SK-N-SH (cell line): ENCODE measurements at regions not wholly inside any gene's neighbourhood (a gene's known extent, or its start where the extent isn't known, plus 50 kb on each side); places are given as distances from the start of the nearest gene placed in this dataset.
"Not testable (repeated sequence)": the region's sequence is repeated elsewhere in the genome, so short reads cannot be mapped to it uniquely, and the experiment has no call there.

Experiments used
- CTCF ChIA-PET: fragments of 300-600, 350-600 bp; formaldehyde crosslinking; extraction: SDS; loops from one replicate; lab custom pipeline; 2021; lab: Yijun Ruan, JAX
- POLR2A ChIA-PET: fragments of 350-600 bp; sonication (Branson Sonifier 250); formaldehyde crosslinking; extraction: SDS; loops from one replicate; lab custom pipeline; 2020; ENCODE audit warnings: antibody characterized with exemption, inconsistent platforms; lab: Yijun Ruan, JAX
- DNase-seq: peaks from one replicate; pipeline ENCODE4 v3.0.0; 2012
- H2AFZ ChIP-seq: fragments of 200-600 bp; sonication (generic); 2 replicates; pipeline ENCODE4 v1.8.1; 2016; ENCODE audit warnings: antibody characterized with exemption, mild to moderate bottlenecking, low read depth
- H3F3A ChIP-seq: fragments of 200-600 bp; sonication (generic); replicated peaks from 2 replicates; pipeline ENCODE3; 2016; ENCODE audit warnings: antibody characterized with exemption, mild to moderate bottlenecking; ENCODE audit not compliant: insufficient read depth
- H3K27ac ChIP-seq, 2 experiments: fragments of 200-500 bp in 1 of 2; fragments of 200-600 bp in 1 of 2; sonication (Bioruptor generic) in 1 of 2; sonication (generic), shearing (Covaris generic) in 1 of 2; 2 replicates each; pipeline versions ENCODE4 v1.5.1 to v1.6.1; 2014 to 2016; ENCODE audit warnings: low read depth in 2 of 2, inconsistent platforms in 1 of 2, low read length in 1 of 2, mild to moderate bottlenecking in 1 of 2, mixed read lengths in 1 of 2
- H3K27me3 ChIP-seq: fragments of 200-600 bp; sonication (generic), shearing (Covaris generic); 2 replicates; pipeline ENCODE4 v1.6.1; 2016; ENCODE audit warnings: mixed run types; ENCODE audit not compliant: insufficient read depth
- H3K36me3 ChIP-seq, 2 experiments: fragments of 200-500 bp in 1 of 2; fragments of 200-600 bp in 1 of 2; sonication (Bioruptor generic) in 1 of 2; sonication (generic) in 1 of 2; replicated peaks in 1 of 2; 2 replicates each; pipeline versions ENCODE3 to v1.5.1; 2014 to 2016; ENCODE audit warnings: low read length in 1 of 2, mild to moderate bottlenecking in 1 of 2; ENCODE audit not compliant: insufficient read depth in 2 of 2, control insufficient read depth in 1 of 2
- H3K4me1 ChIP-seq, 2 experiments: fragments of 200-500 bp in 1 of 2; fragments of 200-600 bp in 1 of 2; sonication (Bioruptor generic) in 1 of 2; sonication (generic), shearing (Covaris generic) in 1 of 2; 2 replicates each; pipeline versions ENCODE4 v1.5.1 to v1.6.1; 2014 to 2016; ENCODE audit warnings: low read depth in 1 of 2, low read length in 1 of 2, mixed run types in 1 of 2; ENCODE audit not compliant: insufficient read depth in 2 of 2, control insufficient read depth in 1 of 2
- H3K4me2 ChIP-seq: fragments of 200-600 bp; sonication (generic), shearing (Covaris generic); 2 replicates; pipeline ENCODE4 v1.6.1; 2017; ENCODE audit warnings: mixed run types
- H3K4me3 ChIP-seq, 2 experiments: fragments of 200-500 bp in 1 of 2; fragments of 200-600 bp in 1 of 2; sonication (Bioruptor generic) in 1 of 2; sonication (generic), shearing (Covaris generic) in 1 of 2; 2 replicates each; pipeline versions ENCODE4 v1.5.1 to v1.8.1; 2014 to 2016; ENCODE audit warnings: low read depth in 2 of 2, inconsistent platforms in 1 of 2, low read length in 1 of 2, mild to moderate bottlenecking in 1 of 2, mixed read lengths in 1 of 2, moderate library complexity in 1 of 2
- H3K79me2 ChIP-seq: fragments of 200-600 bp; sonication (generic); 2 replicates; pipeline ENCODE4 v1.8.1; 2017; ENCODE audit warnings: mild to moderate bottlenecking; ENCODE audit not compliant: insufficient read depth
- H3K9ac ChIP-seq: fragments of 200-600 bp; sonication (generic); 2 replicates; pipeline ENCODE4 v1.6.1; 2017; ENCODE audit warnings: mixed run types
- H3K9me2 ChIP-seq: fragments of 200-600 bp; sonication (generic); 2 replicates; pipeline ENCODE4 v1.6.1; 2017; ENCODE audit warnings: mixed run types
- H3K9me3 ChIP-seq: fragments of 200-600 bp; sonication (generic); 2 replicates; pipeline ENCODE4 v1.6.1; 2017; ENCODE audit warnings: mixed run types, mild to moderate bottlenecking, moderate library complexity
- H4K20me1 ChIP-seq: fragments of 200-600 bp; sonication (generic); 2 replicates; pipeline ENCODE4 v1.6.1; 2017; ENCODE audit warnings: mild to moderate bottlenecking, mixed run types; ENCODE audit not compliant: insufficient read depth
- FOXM1 ChIP-seq: IDR thresholded peaks from 2 replicates; pipeline ENCODE4 v1.4.0; 2012; ENCODE audit warnings: low read depth, mild to moderate bottlenecking
- JUND ChIP-seq: IDR thresholded peaks from 2 replicates; pipeline ENCODE4 v1.4.0; 2012
- MEF2A ChIP-seq: IDR thresholded peaks from 2 replicates; pipeline ENCODE4 v1.4.0; 2012; ENCODE audit warnings: low read depth, borderline replicate concordance
- POLR2AphosphoS5 ChIP-seq: IDR thresholded peaks from 2 replicates; pipeline ENCODE4 v1.6.1; 2012; ENCODE audit warnings: low read depth, low read length
- RCOR1 ChIP-seq: fragments of 150-350 bp; IDR thresholded peaks from 2 replicates; pipeline ENCODE4 v1.6.1; 2017; ENCODE audit warnings: antibody characterized with exemption, low read length
- RXRA ChIP-seq: IDR thresholded peaks from 2 replicates; pipeline ENCODE4 v1.4.0; 2012; ENCODE audit warnings: low read depth, mild to moderate bottlenecking, borderline replicate concordance
- SIN3A ChIP-seq: IDR thresholded peaks from 2 replicates; pipeline ENCODE4 v1.6.1; 2012; ENCODE audit warnings: low read depth, mild to moderate bottlenecking, low read length, moderate library complexity, borderline replicate concordance
- TAF1 ChIP-seq: IDR thresholded peaks from 2 replicates; pipeline ENCODE4 v1.6.1; 2012; ENCODE audit warnings: low read depth, mild to moderate bottlenecking, low read length, moderate library complexity, borderline replicate concordance
- YY1 ChIP-seq: IDR thresholded peaks from 2 replicates; pipeline ENCODE4 v1.4.0; 2012; ENCODE audit warnings: low read depth, mild to moderate bottlenecking
- WGBS: methylation state at CpG from one replicate; pipeline ENCODE4 v1.1.6; 2017; ENCODE audit warnings: low lambda C conversion rate; 5-methylcytosine and 5-hydroxymethylcytosine counted together
- TF ChIP-seq, protein P1 (sequence below): fragments of 200-600 bp; sonication (generic); IDR thresholded peaks from 2 replicates; pipeline ENCODE4 v1.6.1; 2017; ENCODE audit warnings: antibody characterized with exemption, mild to moderate bottlenecking, moderate library complexity
- TF ChIP-seq, protein P2 (sequence below): fragments of 150-350 bp; IDR thresholded peaks from 2 replicates; pipeline ENCODE4 v1.6.1; 2016; ENCODE audit warnings: mild to moderate bottlenecking, low read depth, low read length
- TF ChIP-seq, protein P3 (sequence below): IDR thresholded peaks from 2 replicates; pipeline ENCODE4 v1.4.0; 2012; ENCODE audit warnings: low read depth
- TF ChIP-seq, protein P4 (sequence below): IDR thresholded peaks from 2 replicates; pipeline ENCODE4; 2012
- TF ChIP-seq, protein P5 (sequence below): IDR thresholded peaks from 2 replicates; pipeline ENCODE4 v1.4.0; 2012; ENCODE audit warnings: low read depth, borderline replicate concordance

DNA sequence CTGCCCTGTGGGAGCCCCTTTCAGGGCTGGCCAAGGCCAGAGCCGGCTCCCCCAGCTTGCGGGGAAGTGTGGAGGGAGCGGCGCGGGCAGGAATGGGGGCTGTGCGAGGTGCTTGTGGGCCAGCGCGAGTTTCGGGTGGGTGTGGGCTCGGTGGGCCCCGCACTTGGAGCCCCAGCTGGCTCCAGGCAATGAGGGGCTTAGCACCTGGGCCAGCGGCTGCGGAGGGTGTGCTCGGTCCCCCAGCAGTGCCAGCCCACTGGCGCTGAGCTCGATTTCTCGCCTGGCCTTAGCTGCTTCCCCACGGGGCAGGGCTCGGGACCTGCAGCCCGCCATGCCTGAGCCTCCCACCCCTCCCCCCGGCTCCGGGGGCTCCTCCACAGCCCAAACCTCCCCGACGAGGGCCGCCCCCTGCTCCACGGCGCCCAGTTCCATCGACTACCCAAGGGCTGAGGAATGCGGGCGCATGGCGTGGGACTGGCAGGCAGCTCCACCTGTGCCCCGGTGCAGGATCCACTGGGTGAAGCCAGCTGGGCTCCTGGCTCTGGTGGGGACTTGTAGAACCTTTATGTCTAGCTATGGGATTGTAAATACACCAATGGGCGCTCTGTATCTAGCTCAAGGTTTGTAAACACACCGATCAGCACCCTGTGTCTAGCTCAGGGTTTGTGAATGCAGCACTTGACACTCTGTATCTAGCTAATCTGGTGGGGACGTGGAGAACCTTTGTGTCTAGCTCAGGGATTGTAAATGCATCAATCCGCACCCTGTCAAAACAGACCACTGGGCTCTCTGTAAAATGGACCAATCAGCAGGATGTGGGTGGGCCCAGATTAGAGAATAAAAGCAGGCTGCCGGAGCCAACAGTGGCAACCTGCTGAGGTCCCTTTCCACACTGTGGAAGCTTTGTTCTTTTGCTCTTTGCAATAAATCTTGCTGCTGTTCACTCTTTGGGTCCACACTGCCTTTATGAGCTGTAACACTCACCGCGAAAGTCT lies 1379.1 kb downstream of the RAPGEF2 start:
- WGBS, result 75% methylated on average over 12 of the region's 39 CpGs
- H3K27ac ChIP-seq, POLR2A ChIA-PET: not testable (repeated sequence)

DNA sequence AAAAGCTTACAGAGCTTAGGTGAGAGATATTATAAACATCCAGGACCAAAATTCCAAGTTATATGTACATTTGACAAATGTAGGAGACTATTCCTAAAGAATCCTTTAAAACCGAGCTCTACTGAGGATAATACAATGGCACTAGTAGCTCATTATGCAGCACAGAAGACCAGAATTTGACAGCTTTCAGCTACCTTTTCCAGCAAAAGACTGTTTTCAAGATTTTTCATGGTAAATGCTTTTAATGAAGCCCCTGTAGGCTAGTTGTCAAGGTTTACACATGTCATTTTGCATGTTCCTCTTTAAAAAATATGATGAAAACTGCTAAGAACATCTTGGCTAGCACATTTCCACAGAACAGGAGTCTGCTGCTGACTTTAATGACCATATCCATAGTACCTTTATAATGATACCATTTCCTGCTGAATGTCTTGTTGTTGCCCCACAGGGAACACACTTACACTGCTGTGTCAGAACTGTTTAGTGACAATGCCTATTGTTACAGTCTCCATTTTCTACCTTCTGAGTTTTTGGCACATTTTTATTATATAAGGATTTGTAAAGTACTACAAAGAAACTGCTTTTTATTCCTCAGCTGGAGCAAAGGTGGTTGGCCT lies 1382.3 kb downstream of the RAPGEF2 start:
- no peak overlapping the region for H3K4me2 ChIP-seq
- DNase-seq, result no peak
- H3K36me3 ChIP-seq, result no peaks in the 10 kb centered on the region
- H3K79me2 ChIP-seq, result no peaks in the 10 kb centered on the region
- no peaks in the 10 kb centered on the region for H4K20me1 ChIP-seq
- no peaks in the 10 kb centered on the region for H3K9me3 ChIP-seq
- H3K9me2 ChIP-seq, result no peaks in the 10 kb centered on the region
- no peaks in the 10 kb centered on the region for H3K4me1 ChIP-seq
- no peak overlapping the region for H3K4me3 ChIP-seq
- WGBS, result 13% methylated on average over 1 of the region's 1 CpG
- POLR2A ChIA-PET, result no interaction called here
- CTCF ChIA-PET, result interaction anchor here (0.6 to 1.3 kb wide), 2 partner anchors 17 to 704 kb away, joined by 3 read pairs; no protein-coding TSS in a partner anchor
- no peak overlapping the region for H3K27ac ChIP-seq
- H2AFZ ChIP-seq, result no peak overlapping the region
- H3K27me3 ChIP-seq, result no peaks in the 10 kb centered on the region
- H3K9ac ChIP-seq, result no peak overlapping the region
- TF ChIP-seq, protein P1, sequence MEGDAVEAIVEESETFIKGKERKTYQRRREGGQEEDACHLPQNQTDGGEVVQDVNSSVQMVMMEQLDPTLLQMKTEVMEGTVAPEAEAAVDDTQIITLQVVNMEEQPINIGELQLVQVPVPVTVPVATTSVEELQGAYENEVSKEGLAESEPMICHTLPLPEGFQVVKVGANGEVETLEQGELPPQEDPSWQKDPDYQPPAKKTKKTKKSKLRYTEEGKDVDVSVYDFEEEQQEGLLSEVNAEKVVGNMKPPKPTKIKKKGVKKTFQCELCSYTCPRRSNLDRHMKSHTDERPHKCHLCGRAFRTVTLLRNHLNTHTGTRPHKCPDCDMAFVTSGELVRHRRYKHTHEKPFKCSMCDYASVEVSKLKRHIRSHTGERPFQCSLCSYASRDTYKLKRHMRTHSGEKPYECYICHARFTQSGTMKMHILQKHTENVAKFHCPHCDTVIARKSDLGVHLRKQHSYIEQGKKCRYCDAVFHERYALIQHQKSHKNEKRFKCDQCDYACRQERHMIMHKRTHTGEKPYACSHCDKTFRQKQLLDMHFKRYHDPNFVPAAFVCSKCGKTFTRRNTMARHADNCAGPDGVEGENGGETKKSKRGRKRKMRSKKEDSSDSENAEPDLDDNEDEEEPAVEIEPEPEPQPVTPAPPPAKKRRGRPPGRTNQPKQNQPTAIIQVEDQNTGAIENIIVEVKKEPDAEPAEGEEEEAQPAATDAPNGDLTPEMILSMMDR, result no peak
- TF ChIP-seq SIN3A, result no peak
- no peak for TF ChIP-seq POLR2AphosphoS5
- TF ChIP-seq RXRA, result no peak
- TF ChIP-seq, protein P2, sequence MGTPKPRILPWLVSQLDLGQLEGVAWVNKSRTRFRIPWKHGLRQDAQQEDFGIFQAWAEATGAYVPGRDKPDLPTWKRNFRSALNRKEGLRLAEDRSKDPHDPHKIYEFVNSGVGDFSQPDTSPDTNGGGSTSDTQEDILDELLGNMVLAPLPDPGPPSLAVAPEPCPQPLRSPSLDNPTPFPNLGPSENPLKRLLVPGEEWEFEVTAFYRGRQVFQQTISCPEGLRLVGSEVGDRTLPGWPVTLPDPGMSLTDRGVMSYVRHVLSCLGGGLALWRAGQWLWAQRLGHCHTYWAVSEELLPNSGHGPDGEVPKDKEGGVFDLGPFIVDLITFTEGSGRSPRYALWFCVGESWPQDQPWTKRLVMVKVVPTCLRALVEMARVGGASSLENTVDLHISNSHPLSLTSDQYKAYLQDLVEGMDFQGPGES, result no peak
- TF ChIP-seq RCOR1, result no peak
- TF ChIP-seq TAF1, result no peak
- TF ChIP-seq, protein P3, sequence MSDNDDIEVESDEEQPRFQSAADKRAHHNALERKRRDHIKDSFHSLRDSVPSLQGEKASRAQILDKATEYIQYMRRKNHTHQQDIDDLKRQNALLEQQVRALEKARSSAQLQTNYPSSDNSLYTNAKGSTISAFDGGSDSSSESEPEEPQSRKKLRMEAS, result no peak
- TF ChIP-seq, protein P4, sequence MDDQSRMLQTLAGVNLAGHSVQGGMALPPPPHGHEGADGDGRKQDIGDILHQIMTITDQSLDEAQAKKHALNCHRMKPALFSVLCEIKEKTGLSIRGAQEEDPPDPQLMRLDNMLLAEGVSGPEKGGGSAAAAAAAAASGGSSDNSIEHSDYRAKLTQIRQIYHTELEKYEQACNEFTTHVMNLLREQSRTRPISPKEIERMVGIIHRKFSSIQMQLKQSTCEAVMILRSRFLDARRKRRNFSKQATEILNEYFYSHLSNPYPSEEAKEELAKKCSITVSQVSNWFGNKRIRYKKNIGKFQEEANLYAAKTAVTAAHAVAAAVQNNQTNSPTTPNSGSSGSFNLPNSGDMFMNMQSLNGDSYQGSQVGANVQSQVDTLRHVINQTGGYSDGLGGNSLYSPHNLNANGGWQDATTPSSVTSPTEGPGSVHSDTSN, result no peak
- no peak for TF ChIP-seq FOXM1
- no peak for TF ChIP-seq MEF2A
- no peak for TF ChIP-seq JUND
- no peak for TF ChIP-seq YY1
- TF ChIP-seq, protein P5, sequence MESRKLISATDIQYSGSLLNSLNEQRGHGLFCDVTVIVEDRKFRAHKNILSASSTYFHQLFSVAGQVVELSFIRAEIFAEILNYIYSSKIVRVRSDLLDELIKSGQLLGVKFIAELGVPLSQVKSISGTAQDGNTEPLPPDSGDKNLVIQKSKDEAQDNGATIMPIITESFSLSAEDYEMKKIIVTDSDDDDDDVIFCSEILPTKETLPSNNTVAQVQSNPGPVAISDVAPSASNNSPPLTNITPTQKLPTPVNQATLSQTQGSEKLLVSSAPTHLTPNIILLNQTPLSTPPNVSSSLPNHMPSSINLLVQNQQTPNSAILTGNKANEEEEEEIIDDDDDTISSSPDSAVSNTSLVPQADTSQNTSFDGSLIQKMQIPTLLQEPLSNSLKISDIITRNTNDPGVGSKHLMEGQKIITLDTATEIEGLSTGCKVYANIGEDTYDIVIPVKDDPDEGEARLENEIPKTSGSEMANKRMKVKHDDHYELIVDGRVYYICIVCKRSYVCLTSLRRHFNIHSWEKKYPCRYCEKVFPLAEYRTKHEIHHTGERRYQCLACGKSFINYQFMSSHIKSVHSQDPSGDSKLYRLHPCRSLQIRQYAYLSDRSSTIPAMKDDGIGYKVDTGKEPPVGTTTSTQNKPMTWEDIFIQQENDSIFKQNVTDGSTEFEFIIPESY, result no peak
- no peaks in the 10 kb centered on the region for H3F3A ChIP-seq

More for the DNA sequence above, 1379.1 kb downstream of the RAPGEF2 start:
- H3K4me2 ChIP-seq, H3K27me3 ChIP-seq, H3K9ac ChIP-seq, H3K9me3 ChIP-seq, H3K9me2 ChIP-seq, H2AFZ ChIP-seq, DNase-seq, H3F3A ChIP-seq, H3K4me1 ChIP-seq, H3K4me3 ChIP-seq, H4K20me1 ChIP-seq, H3K36me3 ChIP-seq, H3K79me2 ChIP-seq, CTCF ChIA-PET: not testable (repeated sequence)
